ENCODE measurements at regions not wholly inside any gene's neighbourhood (a gene's known extent, or its start where the extent isn't known, plus 50 kb on each side); places are given as distances from the start of the nearest gene placed in this dataset.

- DNase-seq = no peak
Observed at GRCh38 chr1:87568911-87569310, 240.2 kb downstream of the LMO4 start.

GRCh38 chr1:87572008-87572407 lies 243.3 kb downstream of the LMO4 start:
- no peak for DNase-seq

GRCh38 chr1:87572891-87573290 lies 244.2 kb downstream of the LMO4 start:
- no peak for DNase-seq

- no peak for DNase-seq
Observed at GRCh38 chr1:87575528-87575927, 246.8 kb downstream of the LMO4 start.

GRCh38 chr1:87578464-87578863 lies 249.8 kb downstream of the LMO4 start:
- DNase-seq = no peak

GRCh38 chr1:87583459-87583858 lies 254.8 kb downstream of the LMO4 start:
- DNase-seq = no peak

GRCh38 chr1:87584586-87584985 lies 255.9 kb downstream of the LMO4 start:
- no peak for DNase-seq

- no peak for DNase-seq
Observed at GRCh38 chr1:87586501-87586900, 257.8 kb downstream of the LMO4 start.

- no peak for DNase-seq
Observed at GRCh38 chr1:87588495-87588894, 259.8 kb downstream of the LMO4 start.

GRCh38 chr1:87591492-87591891 lies 262.8 kb downstream of the LMO4 start:
- no peak for DNase-seq

- DNase-seq = no peak
Observed at GRCh38 chr1:87592156-87592555, 263.5 kb downstream of the LMO4 start.

GRCh38 chr1:87594736-87595383 lies 266.2 kb downstream of the LMO4 start:
- no peak for DNase-seq

GRCh38 chr1:87595384-87595781 lies 266.7 kb downstream of the LMO4 start:
- no peak for DNase-seq

- DNase-seq = no peak
Observed at GRCh38 chr1:87598429-87598828, 269.7 kb downstream of the LMO4 start.

GRCh38 chr1:87599569-87599968 lies 270.9 kb downstream of the LMO4 start:
- no peak for DNase-seq

- DNase-seq = no peak
Observed at GRCh38 chr1:87600055-87600850, 271.6 kb downstream of the LMO4 start.

- DNase-seq = no peak
Observed at GRCh38 chr1:87600854-87601253, 272.2 kb downstream of the LMO4 start.

- no peak for DNase-seq
Observed at GRCh38 chr1:87603626-87604025, 274.9 kb downstream of the LMO4 start.

- no peak for DNase-seq
Observed at GRCh38 chr1:87612956-87613355, 284.3 kb downstream of the LMO4 start.

- no peak for DNase-seq
Observed at GRCh38 chr1:87615491-87615890, 286.8 kb downstream of the LMO4 start.

GRCh38 chr1:87615901-87616300 lies 287.2 kb downstream of the LMO4 start:
- no peak for DNase-seq

- DNase-seq = no peak
Observed at GRCh38 chr1:87620807-87621206, 292.1 kb downstream of the LMO4 start.

- no peak for DNase-seq
Observed at GRCh38 chr1:87629673-87630072, 301.0 kb downstream of the LMO4 start.

- no peak for DNase-seq
Observed at GRCh38 chr1:87632232-87632631, 303.6 kb downstream of the LMO4 start.

Measured in NCI-H1092 (cell line).